ENCODE measurements at regions not wholly inside any gene's neighbourhood (a gene's known extent, or its start where the extent isn't known, plus 50 kb on each side); places are given as distances from the start of the nearest gene placed in this dataset.
A peak's percentile ranks its signal among the peaks of the same experiment; 100 is the strongest.

DNA sequence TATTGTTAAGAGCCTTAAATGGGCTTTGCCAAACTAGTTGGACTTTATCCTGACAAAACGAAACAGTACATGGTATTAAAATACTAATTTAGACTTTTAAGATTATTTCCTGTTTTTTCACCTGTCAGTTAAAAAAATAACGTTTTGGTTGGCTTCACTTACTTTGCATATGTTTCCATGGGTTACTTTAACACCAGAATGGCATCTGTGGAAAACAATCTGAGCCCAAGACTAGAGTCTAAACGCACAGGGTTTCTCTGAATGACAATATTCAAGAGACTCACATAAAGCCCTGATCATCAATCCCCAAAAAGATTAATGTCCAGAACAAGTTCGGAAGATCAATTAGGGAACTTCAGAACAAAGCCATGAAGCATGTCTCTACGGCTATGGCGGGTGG is 888.0 kb downstream of the EPHA4 start:
- no TSS peak for BruUV-seq (replicated peaks)
- DNase-seq (ENCODE audit: unreplicated experiment) = no peak
- Mint-ChIP-seq H3K36me3 (ENCODE audit: insufficient read depth, unreplicated experiment) (no peaks in the 10 kb centered on the region), H3K4me3 (ENCODE audit: unreplicated experiment) (no peak overlapping the region), H3K27ac (ENCODE audit: low read depth, unreplicated experiment) (no peak overlapping the region), H3K4me1 (ENCODE audit: insufficient read depth, unreplicated experiment) (peaks cover 5% of the 10 kb centered on the region), H3K27me3 (ENCODE audit: insufficient read depth, unreplicated experiment) (no peaks in the 10 kb centered on the region), H3K9me3 (ENCODE audit: unreplicated experiment) (no peaks in the 10 kb centered on the region)
- ChIA-PET CTCF (interaction anchor here (1.9 kb wide), 1 partner anchor 889 kb away, joined by 6 read pairs; the partner anchor contains the start of gene EPHA4), POLR2A (interaction anchor here (0.7 kb wide), 1 partner anchor 530 kb away, joined by 4 read pairs; no protein-coding TSS in a partner anchor)
- no peak for TF ChIP-seq CTCF (IDR thresholded peaks at IDR 0.05; ENCODE audit: unreplicated experiment)
- intact Hi-C loops (cut with micrococcal nuclease) = no loop called here

DNA sequence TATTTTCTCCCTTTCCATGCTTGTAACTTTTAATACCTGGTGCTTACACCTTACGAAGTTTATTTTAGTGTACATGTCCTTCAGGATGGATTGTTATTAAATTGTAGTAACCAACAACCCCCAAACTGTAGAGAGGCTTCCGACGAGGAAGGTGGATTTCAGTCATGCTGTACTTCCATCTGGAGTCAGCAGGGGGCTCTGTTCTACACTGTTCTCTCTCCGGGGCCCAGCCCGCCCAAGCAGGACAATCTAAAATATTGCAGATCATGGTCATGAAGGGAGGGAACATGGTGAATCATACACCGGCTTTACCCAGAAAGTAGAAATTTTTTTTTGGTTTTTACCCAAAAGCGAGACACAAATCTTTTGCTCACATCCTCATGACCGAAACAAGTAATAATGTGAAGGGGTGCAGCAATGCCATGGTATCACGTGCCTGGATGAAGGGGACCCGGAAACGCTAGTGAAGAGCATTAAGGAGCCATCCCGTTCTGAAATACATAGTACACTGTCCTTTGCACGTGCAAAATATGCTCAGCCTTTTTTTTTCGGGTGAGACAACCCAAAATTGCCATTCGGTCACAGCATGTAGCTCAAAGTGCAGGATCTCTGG is 884.8 kb downstream of the EPHA4 start:
- H3K9me3 Mint-ChIP-seq (ENCODE audit: unreplicated experiment) = no peaks in the 10 kb centered on the region
- ChIA-PET POLR2A (interaction anchor here (0.6 kb wide), 1 partner anchor 584 kb away, joined by 4 read pairs; no protein-coding TSS in a partner anchor), CTCF (interaction anchor here (0.6 to 0.9 kb wide), 11 partner anchors 33 to 1650 kb away, joined by 3 to 5 read pairs (median 3); no protein-coding TSS in a partner anchor)
- peaks cover 5% of the 10 kb centered on the region for H3K4me1 Mint-ChIP-seq (ENCODE audit: insufficient read depth, unreplicated experiment)
- BruUV-seq (replicated peaks) = no TSS peak
- intact Hi-C loops (cut with micrococcal nuclease) = loop anchor here (1.0 kb wide), 4 partner anchors 381 to 1282 kb away; no protein-coding TSS in a partner anchor
- peak; percentile 93 for TF ChIP-seq CTCF (IDR thresholded peaks at IDR 0.05; ENCODE audit: unreplicated experiment)
- H3K27ac Mint-ChIP-seq (ENCODE audit: low read depth, unreplicated experiment) = no peak overlapping the region
- H3K4me3 Mint-ChIP-seq (ENCODE audit: unreplicated experiment) = no peak overlapping the region
- no peaks in the 10 kb centered on the region for H3K36me3 Mint-ChIP-seq (ENCODE audit: insufficient read depth, unreplicated experiment)
- peak; percentile 68 for DNase-seq (ENCODE audit: unreplicated experiment)
- H3K27me3 Mint-ChIP-seq (ENCODE audit: insufficient read depth, unreplicated experiment) = no peaks in the 10 kb centered on the region

- CTCF ChIA-PET = interaction anchor here (0.6 to 1.0 kb wide), 2 partner anchors 52 to 113 kb away, joined by 3 read pairs; no protein-coding TSS in a partner anchor
- no peak overlapping the region for H3K4me3 Mint-ChIP-seq (ENCODE audit: unreplicated experiment)
- POLR2A ChIA-PET = no interaction called here
- no peaks in the 10 kb centered on the region for H3K9me3 Mint-ChIP-seq (ENCODE audit: unreplicated experiment)
- no peaks in the 10 kb centered on the region for H3K36me3 Mint-ChIP-seq (ENCODE audit: insufficient read depth, unreplicated experiment)
- no peaks in the 10 kb centered on the region for H3K4me1 Mint-ChIP-seq (ENCODE audit: insufficient read depth, unreplicated experiment)
- TF ChIP-seq CTCF (IDR thresholded peaks at IDR 0.05; ENCODE audit: unreplicated experiment) = no peak
- H3K27ac Mint-ChIP-seq (ENCODE audit: low read depth, unreplicated experiment) = no peak overlapping the region
- no peak for DNase-seq (ENCODE audit: unreplicated experiment)
- intact Hi-C loops (cut with micrococcal nuclease) = no loop called here
- BruUV-seq (replicated peaks) = no TSS peak
- no peaks in the 10 kb centered on the region for H3K27me3 Mint-ChIP-seq (ENCODE audit: insufficient read depth, unreplicated experiment)
These were observed 876.5 kb downstream of the EPHA4 start for GRCh38 chr2:220695397-220696279.

DNA sequence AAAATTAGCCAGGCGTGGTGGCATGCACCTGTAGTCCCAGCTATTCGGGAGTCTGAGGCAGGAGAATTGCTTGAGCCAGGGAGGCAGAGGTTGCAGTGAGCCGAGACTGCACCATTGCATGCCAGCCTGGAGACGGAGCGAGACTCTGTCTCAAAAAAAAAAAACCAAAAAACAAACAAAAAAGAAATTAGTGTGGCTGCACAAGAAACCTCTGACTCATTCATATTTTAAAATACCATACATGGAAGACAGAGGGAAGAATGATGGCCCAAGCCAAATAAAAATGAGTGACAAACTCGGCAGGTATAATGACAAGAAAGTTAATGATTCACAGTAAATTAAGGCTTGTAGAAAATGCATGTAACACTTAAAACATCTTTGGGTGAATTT is 875.8 kb downstream of the EPHA4 start:
- BruUV-seq (replicated peaks) = no TSS peak
- Mint-ChIP-seq H3K9me3 (ENCODE audit: unreplicated experiment) (peaks cover 6% of the 10 kb centered on the region), H3K4me1 (ENCODE audit: insufficient read depth, unreplicated experiment) (no peaks in the 10 kb centered on the region), H3K4me3 (ENCODE audit: unreplicated experiment) (no peak overlapping the region), H3K27ac (ENCODE audit: low read depth, unreplicated experiment) (no peak overlapping the region), H3K36me3 (ENCODE audit: insufficient read depth, unreplicated experiment) (no peaks in the 10 kb centered on the region), H3K27me3 (ENCODE audit: insufficient read depth, unreplicated experiment) (no peaks in the 10 kb centered on the region)
- CTCF ChIA-PET = no interaction called here
- POLR2A ChIA-PET = no interaction called here
- DNase-seq (ENCODE audit: unreplicated experiment) = no peak
- TF ChIP-seq CTCF (IDR thresholded peaks at IDR 0.05; ENCODE audit: unreplicated experiment) = no peak
- intact Hi-C loops (cut with micrococcal nuclease) = no loop called here
